Hematopoietic multipotent progenitor cell treated with erythropoietin and hydrocortisone succinate and interleukin-3 and kit ligand, for 15 days (in vitro differentiated cells): ENCODE measurements at regions not wholly inside any gene's neighbourhood (a gene's known extent, or its start where the extent isn't known, plus 50 kb on each side); places are given as distances from the start of the nearest gene placed in this dataset.
"Not testable (repeated sequence)": the region's sequence is repeated elsewhere in the genome, so short reads cannot be mapped to it uniquely, and the experiment has no call there.

Experiments used
- DNase-seq: peaks from one replicate; pipeline ENCODE4 v3.0.0-alpha.2; 2015; ENCODE audit warnings: low spot score

DNA sequence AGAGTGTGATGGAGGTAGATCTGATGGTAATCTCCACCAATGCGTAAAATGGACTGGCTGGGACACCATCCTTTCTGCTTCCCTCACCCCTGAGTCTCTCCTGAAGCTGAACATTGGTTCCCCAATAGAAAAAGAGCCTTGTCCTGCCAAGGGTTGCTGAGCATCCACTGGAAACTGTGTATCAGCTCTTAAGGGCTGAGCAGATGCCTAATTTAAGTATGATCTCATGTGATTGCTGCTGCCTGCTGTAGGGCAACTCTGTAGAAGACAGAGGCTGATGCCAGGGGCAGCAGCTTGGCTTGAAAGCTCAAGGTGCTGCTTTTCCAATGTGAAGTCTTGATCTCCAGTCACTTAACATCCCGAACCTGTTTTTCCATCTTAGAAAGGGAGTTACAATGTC, 310.3 kb upstream of the CCL2 start:
- no peak for DNase-seq

DNA sequence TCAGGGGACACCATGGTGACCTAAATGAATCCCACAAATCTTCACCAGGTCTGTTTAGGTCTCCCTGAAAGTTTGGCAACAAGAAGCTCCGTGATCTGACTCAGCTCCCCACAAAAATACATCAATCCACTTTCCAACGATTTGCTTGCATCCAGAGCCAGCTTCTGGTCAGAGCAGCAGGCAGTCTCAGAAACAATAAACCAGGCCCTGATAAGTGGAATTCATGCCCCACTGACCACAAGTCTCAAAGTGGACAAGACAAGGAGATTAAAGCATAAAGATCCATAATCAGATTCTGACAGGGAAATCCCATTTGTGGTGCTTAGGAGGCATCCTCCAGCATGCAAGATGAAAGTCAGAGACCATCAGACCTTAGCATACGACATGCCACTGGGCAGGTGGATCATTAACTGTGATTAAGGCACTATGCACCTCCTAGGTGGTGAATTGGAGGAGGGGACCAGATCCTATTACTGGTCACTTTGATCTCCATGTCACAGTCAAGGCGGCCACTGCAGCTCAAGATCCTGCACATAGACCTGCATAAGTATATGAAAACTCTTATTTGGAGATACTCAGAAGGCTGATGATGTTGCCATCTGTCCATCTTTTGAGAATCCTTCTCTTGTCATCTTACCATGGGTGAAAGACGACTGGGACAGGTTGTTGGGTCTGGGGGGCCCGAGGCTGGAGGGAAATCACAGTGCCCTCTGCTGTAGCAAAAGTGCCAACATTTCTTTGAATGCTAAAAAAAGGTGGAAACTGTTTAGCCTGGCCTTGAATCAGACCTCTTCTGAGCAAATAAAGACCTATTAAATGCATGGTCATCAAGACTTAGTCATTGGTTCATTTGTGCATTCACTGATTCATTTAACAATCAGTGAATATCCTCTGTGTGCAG, 309.2 kb upstream of the CCL2 start:
- DNase-seq, result no peak

DNA sequence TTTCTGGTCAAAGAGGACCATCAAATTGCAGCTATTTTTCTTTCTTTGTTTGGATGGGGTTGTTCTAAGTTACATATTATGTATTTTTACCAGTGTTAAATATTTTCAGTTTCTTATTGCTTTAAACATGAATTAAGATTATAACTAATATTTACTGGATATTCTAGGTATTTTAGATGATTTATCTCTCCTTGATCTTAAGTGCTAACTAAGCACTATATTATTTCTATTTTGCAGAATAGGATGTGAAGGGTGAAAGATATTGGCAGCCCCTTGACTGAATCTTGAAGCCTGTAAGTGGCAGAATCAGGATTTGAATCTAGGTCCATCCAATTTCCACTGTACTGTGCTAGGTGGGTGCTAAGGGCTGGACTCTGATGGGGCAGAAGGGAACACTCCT, 307.3 kb upstream of the CCL2 start:
- DNase-seq, result no peak

DNA sequence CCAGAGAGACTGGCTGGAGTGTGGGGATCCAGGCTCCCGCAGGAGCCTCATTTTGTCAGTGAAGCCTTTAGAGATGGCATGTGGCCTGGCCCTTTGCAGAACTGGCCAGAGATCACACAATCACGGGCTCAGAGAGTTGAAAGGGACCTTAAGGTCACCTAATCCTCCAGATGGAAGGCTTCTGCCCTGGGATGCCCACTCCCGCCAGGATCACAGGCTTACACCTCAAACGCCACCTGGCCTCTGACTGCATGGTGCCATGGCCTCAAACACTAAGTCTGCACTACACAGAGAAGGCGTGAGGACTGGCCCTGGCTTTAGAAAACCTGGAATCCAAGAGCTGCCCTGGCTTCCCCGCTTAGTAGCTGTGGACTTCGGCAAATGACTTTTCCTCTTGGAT, 306.8 kb upstream of the CCL2 start:
- no peak for DNase-seq

DNA sequence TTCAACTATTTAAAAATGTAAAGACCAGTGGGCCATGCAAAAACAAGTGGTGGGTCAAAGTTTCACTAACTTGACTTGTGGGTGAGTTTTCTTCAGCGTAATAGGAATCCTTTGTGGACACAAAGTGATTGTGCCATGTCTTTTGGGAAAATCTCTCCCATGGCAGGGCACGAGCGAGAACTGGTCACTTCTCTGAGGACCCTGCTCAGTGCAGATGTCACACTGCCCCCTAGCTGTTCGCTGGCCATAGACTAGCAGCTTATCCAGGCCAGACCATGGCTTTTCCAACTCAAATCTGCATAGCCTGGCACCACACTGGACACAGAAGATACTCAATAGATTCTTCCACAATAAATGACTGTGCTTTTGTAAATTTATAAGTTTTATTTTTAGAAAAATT, 306.0 kb upstream of the CCL2 start:
- peak; percentile 66 for DNase-seq

DNA sequence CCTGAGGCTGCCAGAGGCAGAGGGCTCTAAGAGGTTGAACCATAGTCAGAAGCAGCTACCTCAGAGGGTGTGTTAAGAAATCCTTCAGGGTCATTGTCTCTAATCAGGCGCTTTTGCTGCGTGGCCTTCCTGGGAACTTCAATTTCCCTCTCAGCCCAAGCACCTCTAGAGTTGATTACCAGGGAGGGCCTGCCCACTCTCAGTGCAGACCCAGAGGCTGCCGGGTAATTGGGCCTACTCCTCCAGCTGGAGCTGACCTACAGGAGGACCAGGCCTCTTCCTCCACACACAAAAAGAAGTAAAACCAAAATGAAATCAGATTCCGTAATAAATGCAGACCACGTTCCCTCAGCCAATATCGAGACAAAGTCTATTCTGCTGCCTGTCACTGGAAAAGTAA, 305.0 kb upstream of the CCL2 start:
- DNase-seq, result no peak

DNA sequence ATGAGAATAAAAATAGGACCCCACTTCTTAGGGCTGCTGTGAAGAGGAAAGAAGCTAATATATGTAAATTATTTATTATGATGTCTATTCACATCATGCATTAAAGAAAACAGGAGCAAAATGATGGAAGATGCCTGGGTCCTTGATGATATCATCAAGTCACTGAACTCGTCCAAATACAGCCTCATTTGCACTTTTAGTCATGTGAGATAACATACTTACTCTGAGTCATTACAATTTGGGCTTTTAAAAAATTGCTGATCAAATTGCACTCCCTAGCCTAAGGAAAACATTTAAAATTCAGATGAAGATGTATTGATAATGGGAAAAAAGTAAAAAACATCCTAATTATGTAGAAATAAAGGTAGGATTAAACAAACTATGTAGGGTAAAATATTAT, 302.7 kb upstream of the CCL2 start:
- no peak for DNase-seq

DNA sequence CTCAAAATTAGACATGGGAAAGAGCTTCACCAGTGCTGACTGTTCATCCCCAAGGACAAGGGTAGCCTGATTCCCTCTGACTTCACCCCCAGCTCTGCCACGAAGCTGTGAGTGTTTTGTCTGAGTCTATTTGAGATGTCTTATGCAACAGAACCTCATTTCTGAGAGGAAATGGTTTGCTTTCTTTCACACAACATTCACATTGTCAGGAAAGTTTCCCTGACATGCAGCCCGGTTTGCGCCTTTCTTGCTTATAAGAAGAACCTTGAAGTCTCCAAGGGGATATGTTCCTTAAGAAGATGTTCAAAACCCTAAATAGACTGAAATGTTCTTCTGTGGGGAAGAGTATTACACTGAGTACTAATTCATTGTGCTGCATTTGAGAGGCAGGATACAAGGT, 300.5 kb upstream of the CCL2 start:
- DNase-seq, result no peak

DNA sequence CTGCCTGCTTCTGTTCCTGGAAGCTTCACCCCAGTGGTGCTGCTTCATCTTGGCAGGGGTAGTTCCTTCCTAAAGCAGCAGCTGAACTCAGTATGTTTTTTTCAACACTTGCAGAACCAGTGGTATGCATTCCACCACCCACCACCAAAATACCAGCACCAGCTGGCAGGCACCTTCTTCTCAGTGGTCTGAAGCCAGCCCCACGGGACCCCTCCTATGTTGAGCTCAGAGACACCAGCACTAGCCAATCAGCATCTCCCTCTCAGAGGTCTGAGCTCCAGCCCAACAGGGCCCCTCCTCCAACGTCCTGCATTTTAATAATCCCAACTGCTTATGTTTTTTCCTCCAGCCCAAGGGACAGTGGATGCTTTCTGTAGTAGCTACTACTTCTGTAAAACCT, 299.6 kb upstream of the CCL2 start:
- DNase-seq, result no peak

DNA sequence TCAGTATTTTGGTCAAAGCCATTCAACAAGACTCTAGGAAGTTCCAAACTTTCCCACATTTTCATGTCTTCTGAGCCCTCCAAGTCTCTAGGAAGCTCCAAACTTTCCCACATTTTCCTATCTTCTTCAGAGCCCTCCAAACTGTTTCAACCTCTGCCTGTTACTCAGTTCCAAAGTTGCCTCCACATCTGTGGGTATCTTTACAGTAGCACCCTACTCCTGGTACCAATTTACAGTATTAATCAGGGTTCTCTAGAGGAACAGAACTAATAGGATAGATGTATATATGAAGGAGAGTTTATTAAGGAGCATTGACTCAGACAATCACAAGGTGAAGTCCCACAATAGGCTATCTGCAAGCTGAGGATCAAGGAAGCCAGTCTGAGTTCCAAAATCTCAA, 296.0 kb upstream of the CCL2 start:
- not testable (repeated sequence) for DNase-seq

DNA sequence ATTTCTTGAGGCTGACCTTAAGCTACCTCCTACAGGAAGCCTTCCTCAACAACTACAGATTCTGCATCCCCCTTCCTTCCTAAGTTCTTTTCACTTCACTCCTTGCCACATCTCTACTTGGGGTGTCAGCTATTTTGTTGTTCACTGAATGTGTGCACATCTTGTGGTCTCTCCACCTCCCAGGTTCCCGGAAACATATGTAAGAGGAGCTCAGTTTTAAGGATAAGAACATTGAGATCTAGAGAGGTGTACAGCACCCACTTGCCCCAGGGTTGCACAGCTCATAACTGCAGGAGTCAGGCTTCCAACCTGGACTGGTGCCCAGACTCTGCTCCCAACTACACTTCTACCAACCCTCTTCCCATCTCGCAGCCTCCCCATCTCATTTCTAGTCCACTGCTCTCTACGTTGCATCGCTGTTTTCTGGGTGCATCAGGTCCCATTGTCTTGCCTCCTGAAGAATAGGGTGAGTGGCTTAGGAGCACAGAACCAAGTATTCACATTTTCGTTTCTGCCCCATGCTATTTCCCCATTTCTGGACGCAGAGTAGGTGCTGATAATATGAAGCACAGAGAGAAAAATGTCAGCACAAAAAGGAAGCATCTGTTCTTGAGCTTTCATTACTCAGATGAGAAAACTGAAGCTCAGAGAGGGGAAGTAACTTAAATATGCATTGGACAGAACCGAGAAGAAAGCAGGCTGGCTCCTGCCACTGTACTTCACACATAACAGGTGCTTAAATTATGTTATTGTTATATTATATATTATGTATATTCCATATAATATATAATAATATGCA, 292.0 kb upstream of the CCL2 start:
- no peak for DNase-seq

DNA sequence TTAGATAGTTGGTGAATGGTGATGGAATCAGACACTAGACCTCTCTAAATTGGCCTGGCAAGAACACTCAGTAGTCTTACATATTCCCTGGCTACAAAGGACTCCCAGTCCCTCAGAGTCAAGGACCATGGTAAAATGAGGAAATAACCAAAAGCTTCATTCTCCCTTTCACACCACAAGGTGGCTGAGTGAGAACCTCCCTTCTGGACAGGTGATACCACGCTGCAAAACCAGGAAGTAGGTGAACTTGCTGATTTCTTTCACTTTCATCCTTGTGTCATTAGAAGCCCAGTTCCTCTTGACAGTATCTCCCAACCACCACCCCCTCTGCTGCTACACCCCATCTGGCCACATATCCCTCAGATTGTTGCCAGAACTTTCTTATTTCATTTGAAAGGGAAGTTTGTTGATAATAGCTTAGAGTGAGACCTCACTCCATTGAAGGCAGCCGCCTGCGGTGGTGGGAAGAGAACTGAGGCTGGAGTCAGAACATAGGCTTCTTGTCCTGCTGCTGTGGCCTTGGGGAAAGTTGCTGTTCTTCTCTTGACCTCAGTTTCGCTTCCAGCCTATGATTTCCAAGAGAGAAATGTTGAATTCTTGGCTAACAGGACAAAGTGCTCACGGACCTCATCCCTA, 290.6 kb upstream of the CCL2 start:
- DNase-seq, result peak; percentile 64

DNA sequence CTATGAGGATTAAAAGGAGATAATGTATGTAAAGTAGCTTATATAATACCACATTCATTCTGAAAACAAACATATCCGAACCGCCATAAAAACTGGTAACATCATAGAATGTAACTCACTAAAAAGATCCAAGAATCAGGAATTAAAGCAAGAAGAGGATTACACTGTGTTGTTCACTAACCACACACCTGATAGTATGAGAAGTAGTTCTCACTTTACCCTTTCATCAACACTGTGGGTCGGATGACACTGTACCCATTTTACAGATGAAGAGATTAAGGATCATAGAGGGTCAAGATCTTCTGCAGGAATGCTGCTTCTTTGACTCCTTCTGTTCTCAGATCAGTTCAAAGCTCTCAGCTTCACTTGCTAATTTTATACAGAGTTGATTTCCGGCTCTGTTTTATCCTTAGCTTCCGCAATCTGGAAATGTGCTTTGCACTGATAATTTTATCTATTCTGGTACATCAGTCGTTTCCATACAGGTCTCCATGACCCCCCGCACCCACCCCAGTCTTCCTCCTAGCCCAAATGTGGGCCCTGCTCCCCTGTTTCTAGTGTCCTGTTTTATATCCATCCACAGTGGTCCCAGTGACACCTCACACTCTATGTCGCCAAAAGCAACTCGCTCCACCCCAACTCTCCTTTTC, 288.6 kb upstream of the CCL2 start:
- DNase-seq, result no peak

DNA sequence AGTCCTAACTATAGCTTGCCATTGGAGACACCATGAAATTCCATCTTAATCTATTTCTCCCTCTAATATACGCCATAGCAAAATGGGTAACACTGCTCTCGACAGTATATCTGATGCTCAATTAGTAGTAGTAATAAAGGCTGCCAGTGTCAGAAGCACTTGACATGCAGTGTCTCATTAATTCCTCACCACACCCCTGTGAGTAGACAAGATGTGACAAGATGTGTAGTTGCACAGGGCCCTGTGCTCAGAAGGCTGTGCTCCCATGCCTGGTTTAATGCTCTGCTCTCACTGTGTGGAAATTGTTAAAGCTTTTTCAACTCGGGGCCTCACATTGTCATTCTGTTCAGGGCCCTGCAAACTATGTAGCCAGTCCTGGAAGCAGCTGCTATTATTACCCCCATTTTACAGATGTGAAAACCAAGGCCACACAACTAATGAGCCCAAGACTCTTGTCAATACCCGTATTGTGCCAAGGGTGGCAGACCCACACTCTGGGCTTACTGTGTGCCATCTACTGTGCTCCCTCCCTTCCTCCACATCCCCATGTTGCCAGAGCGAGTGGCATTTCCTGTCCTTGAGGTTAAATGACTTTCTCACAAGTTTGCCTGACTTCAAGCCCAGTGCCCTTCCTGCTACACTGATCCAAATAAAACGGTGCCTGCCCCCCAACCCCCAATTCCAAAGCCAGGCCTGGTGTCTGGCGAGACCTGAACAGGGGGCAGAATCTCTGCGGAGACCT, 287.3 kb upstream of the CCL2 start:
- DNase-seq, result peak; percentile 54

DNA sequence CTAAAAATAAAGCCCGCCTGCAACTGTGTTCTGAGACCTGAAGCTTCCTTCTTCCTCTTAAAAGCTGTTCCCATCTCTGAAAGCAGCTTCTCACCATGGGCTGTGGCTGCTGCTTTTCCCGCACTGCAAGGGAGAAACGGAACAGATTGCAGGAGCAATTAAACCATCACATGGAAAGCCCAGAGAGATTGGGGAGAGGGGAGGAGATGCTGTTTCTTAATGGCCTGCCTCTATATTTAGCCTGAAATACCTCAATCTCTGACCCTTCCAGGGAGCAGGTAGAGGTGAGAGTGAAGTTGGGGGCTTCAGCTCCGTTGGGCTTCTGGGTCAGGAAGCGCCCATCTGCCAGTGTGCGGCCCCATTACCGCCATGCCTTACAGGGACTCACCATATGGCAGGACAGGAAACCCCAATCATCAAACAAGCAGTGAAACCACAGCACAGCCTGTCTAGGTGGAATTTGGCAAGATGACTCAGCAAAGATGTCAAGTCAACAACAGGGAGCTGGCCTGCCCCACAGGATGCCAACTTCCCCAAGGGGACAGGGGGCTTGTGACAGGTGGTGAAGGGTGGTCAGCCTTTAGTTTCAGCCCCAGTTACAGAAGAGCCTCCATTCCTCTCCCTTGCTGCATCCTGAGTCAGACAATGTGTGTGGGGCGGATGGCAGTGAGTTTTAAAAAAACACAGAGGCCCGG, 286.6 kb upstream of the CCL2 start:
- peak; percentile 69 for DNase-seq

DNA sequence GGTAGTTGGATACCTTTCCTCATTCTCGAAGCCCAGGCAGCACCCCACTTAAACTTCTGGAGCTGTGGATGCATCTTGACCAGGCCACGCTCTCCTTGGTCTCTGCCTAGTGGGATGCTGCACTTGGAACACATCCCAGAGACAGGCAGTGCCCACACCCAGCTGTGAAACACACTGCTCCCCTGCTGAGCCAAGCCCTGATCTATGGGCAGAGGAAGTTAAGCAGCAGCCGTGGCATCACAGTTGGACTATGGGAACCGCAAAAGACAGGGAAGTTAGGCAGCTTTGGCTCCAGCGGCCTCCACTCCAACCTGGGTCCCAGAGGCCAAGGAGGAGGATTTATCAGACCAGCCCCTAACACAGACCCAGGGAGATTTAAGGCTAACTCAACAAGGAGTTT, 284.8 kb upstream of the CCL2 start:
- DNase-seq, result no peak

DNA sequence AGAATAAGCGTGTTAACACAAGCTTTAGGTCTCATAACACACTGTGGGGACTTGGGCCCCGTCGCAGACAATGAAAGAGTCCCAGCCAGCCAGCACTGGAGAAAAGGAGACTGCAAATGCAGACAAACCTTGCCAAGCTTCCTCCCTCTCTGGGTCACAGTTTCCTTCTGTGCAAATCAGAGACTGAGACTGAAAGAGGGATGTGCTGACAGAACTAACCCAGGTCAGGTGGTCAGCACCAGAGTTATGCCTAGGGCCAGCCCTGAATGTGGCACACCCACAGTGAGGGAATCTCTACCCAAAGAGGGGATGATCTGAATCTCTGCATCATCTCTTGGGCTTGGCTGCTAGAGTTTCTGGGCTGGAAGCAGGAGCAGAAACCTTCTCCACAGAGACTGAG, 282.3 kb upstream of the CCL2 start:
- no peak for DNase-seq

DNA sequence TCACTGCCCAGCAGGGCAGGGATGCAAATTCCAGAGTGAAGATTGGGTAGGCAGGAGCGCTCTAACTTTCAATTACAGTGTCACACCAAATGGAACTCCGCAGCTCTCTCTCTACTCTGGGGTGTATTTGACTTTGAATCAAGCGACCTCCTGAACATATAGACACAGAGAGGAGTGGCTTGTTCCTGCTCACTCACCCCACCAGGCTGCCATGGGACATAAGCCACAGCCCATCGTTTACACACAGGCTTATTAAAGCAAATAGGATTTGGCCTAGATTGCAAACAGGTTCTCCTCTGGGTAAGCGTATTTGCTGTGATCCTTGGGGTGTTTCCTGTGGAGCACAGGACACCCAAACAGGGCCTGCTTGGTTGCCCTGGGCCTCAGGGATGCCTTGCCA, 281.6 kb upstream of the CCL2 start:
- DNase-seq, result no peak

DNA sequence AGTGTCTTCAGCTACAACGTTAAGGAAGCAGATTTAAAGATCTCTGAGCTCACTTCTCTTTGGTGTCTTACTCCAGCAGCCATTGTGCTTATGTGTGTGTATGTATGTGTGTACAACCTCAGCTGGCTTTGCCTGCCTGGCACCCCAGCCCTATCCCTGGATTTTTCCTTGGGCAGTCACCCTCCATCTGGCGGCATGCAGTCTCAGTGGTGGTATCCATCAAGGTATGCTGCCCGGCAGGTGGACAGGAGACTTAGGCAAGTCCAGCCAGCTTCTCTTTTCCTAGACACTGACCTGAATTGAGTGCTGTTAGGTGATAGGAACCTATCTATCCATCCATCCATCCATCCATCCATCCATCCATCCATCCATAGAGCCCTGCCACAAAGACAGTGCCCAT, 280.8 kb upstream of the CCL2 start:
- no peak for DNase-seq

DNA sequence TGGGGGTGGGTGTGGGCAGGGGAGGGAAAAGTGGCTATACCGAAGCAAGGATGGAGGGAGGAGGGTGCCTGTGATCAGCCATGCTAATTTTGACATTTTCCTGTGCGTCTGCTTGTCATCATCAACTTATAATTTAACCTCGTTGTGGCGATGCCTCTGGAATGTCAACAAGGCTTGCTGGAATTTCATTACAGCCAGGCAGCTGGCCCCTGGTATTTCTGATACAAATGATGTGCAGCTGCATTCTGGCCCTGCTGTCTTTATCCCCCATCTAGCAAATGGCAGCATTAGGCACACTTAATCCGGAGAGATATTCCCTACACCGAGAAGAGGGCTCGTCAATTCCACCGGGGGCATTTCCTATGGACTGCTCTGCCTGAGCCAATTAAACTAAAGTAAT, 278.3 kb upstream of the CCL2 start:
- no peak for DNase-seq
